BJ (cell line): ENCODE measurements at regions not wholly inside any gene's neighbourhood (a gene's known extent, or its start where the extent isn't known, plus 50 kb on each side); places are given as distances from the start of the nearest gene placed in this dataset.

ENCODE experiments used
- CTCF ChIA-PET: fragments of 350-600 bp; formaldehyde crosslinking; extraction: SDS; loops from one replicate; lab custom pipeline; 2021; ENCODE audit warnings: antibody characterized with exemption, inconsistent platforms; lab: Yijun Ruan, JAX
- POLR2A ChIA-PET: fragments of 300-600 bp; sonication (Branson Sonifier 250); formaldehyde crosslinking; extraction: SDS; loops from one replicate; lab custom pipeline; 2021; ENCODE audit warnings: antibody characterized with exemption; lab: Charles Lee
- DNase-seq: peaks from one replicate; pipeline ENCODE4 v3.0.0-alpha.2; 2011; ENCODE audit warnings: low read depth
- H3K27me3 ChIP-seq: 2 replicates; pipeline ENCODE4 v1.6.0; 2011; ENCODE audit warnings: low read length; ENCODE audit not compliant: control insufficient read depth, insufficient read depth
- H3K36me3 ChIP-seq: 2 replicates; pipeline ENCODE4 v1.5.1; 2011; ENCODE audit warnings: low read length; ENCODE audit not compliant: control insufficient read depth, insufficient read depth
- H3K4me3 ChIP-seq: 2 replicates; pipeline ENCODE4 v1.5.1; 2011; ENCODE audit warnings: low read depth, mild to moderate bottlenecking, control low read depth, low read length
- TF ChIP-seq, protein P1 (sequence below): IDR thresholded peaks from 2 replicates; pipeline ENCODE4 v1.5.1; 2011; ENCODE audit warnings: low read depth, mild to moderate bottlenecking, control low read depth, inconsistent platforms, low read length, moderate library complexity; ENCODE audit not compliant: insufficient read depth

DNA sequence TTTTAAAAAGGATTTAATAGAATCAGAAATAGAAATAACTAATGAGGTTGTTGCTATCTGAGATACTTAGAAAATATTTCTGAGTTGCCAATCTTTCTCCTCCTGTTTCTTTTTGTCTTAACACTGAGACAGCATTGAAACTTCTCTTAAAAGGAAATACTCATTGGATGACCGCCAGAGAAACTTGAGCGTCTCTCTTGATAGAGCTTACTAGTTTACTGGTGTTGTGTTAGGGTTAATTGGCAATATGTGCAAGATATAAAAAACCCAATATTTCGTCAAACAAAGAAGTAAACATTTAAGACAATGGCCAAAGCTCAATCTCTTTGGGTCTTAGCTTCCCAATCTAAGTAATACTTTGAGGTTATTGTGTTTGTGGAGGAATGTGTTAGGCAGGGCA lies 176.4 kb upstream of the CHD1 start:
- no peak overlapping the region for H3K4me3 ChIP-seq
- TF ChIP-seq, protein P1, sequence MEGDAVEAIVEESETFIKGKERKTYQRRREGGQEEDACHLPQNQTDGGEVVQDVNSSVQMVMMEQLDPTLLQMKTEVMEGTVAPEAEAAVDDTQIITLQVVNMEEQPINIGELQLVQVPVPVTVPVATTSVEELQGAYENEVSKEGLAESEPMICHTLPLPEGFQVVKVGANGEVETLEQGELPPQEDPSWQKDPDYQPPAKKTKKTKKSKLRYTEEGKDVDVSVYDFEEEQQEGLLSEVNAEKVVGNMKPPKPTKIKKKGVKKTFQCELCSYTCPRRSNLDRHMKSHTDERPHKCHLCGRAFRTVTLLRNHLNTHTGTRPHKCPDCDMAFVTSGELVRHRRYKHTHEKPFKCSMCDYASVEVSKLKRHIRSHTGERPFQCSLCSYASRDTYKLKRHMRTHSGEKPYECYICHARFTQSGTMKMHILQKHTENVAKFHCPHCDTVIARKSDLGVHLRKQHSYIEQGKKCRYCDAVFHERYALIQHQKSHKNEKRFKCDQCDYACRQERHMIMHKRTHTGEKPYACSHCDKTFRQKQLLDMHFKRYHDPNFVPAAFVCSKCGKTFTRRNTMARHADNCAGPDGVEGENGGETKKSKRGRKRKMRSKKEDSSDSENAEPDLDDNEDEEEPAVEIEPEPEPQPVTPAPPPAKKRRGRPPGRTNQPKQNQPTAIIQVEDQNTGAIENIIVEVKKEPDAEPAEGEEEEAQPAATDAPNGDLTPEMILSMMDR = no peak
- ChIA-PET POLR2A (no interaction called here), CTCF (interaction anchor here (0.5 to 1.4 kb wide), 4 partner anchors 8 to 1606 kb away, joined by 3 to 7 read pairs (median 3); no protein-coding TSS in a partner anchor)
- no peaks in the 10 kb centered on the region for H3K27me3 ChIP-seq
- H3K36me3 ChIP-seq = no peaks in the 10 kb centered on the region
- DNase-seq = no peak

DNA sequence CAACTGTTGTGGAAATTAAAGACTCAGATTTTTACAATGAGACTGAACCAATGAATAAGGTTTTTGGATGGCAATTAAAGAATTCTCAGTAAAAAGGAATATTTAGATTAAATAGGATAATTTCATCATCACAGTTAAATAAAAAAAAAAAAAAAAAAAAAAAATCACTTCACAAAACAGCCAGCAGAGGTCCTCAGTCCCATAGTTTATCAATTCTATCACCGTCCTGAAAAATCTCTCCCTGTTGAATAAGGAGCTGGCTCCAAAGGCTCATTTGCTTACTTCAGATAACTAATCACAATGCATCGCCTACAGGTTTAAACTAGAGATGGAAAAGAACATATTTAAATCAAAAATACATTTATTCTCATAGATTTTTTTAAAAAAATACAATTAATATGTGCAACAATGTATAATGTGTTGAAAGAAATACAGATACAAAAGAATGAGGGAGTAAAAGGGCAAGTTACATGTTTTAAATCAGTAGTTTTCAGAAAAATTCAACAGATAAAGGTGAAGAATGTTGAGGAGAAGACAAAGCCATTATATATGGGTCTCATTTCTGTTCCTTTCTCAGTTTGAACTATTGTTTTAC lies 175.8 kb upstream of the CHD1 start:
- Histone ChIP-seq H3K36me3 (no peaks in the 10 kb centered on the region), H3K27me3 (no peaks in the 10 kb centered on the region), H3K4me3 (no peak overlapping the region)
- TF ChIP-seq, protein P1 = peak; percentile 57
- DNase-seq = no peak
- POLR2A ChIA-PET = no interaction called here
- CTCF ChIA-PET = interaction anchor here (0.5 to 1.4 kb wide), 5 partner anchors 8 to 1605 kb away, joined by 3 to 7 read pairs (median 3); no protein-coding TSS in a partner anchor

DNA sequence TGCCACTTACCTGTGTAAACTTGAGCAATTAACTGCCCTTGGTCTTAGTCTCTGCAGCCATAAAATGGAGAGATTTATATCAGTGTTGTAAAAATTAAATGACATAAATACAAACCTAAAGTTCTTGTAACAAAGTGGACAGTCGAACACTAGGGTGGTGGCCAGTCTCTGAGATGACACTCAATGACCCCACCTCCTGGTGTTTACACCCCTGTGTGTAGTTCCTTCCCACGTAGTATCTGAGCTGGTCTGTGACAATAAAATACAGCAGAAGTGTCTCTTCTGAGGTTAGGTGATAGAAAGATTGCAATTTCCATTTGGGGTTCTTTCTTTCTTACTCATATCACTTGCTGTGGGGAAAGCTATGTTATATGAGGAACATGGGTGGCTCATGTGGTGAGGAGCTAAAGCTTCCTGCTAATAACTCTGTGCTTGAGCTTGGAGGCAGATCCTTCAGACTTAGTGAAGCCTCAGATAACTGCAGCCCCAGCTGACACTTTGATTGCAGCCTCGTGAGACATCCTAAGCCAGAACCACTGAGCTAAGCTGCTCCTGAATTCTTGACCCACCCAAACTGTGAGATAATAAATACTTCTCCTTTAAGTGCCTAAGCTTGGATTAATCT lies 173.4 kb upstream of the CHD1 start:
- no peak for DNase-seq
- CTCF ChIA-PET = no interaction called here
- Histone ChIP-seq H3K36me3 (no peaks in the 10 kb centered on the region), H3K27me3 (no peaks in the 10 kb centered on the region), H3K4me3 (no peak overlapping the region)
- TF ChIP-seq, protein P1 = no peak
- POLR2A ChIA-PET = no interaction called here

DNA sequence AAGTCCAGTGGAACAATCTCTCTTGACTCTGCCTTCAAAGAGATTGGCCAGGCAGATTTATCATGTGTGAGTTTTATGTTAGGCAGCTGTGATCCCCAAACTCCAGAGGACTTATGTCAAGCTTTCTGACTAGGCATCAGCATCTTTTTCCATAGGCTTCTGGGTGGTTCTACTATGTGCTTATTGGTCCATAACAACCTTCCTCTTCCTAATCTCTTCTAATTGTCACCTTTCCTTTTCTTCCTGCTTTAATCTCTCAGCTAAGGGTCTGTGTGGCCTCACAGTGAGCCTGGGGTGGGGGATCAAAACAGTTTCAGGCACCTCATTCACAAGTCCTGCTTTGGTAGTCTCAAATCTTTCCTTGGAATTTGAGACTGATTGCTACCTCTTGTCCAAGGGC lies 170.9 kb upstream of the CHD1 start:
- TF ChIP-seq, protein P1 = no peak
- CTCF ChIA-PET = no interaction called here
- POLR2A ChIA-PET = no interaction called here
- Histone ChIP-seq H3K4me3 (no peak overlapping the region), H3K27me3 (no peaks in the 10 kb centered on the region), H3K36me3 (no peaks in the 10 kb centered on the region)
- DNase-seq = no peak

DNA sequence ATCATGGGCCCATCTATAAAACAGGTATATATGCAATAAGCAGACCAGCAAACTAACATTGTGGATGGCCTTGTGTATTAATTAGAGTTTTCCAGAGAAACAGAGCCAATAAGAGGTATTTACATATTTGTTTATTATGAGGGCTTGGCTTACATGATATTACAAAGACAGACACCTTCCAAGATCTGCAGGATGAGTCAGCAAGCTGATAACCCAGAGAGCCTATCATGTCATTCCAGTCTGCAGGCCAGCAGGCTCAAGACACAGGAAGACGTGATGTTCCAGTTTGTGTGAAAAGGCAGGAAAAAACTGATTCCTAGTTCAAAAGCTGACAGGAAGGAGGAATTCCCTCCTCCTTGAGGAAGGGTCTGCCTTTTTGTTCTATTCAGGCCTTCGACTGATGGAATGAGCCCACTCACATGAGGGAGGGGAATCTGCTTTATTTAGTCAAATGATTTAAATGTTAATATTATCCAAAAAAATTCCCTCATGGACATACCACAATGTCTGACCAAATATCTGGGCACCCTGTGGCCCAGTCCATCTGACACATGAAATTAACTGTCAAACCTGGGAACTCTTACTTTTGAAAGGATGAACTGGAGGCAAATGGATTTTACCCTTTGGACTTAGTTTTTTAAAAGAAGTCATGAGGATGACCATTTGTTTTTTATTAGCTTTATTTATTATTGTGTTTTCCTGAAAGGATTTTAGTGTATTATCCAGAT lies 161.2 kb upstream of the CHD1 start:
- Histone ChIP-seq H3K36me3 (no peaks in the 10 kb centered on the region), H3K27me3 (no peaks in the 10 kb centered on the region), H3K4me3 (no peak overlapping the region)
- ChIA-PET CTCF (no interaction called here), POLR2A (no interaction called here)
- TF ChIP-seq, protein P1 = no peak
- DNase-seq = no peak
